BJ (cell line): ENCODE measurements at regions not wholly inside any gene's neighbourhood (a gene's known extent, or its start where the extent isn't known, plus 50 kb on each side); places are given as distances from the start of the nearest gene placed in this dataset.

Experiments
- CTCF ChIA-PET: fragments of 350-600 bp; formaldehyde crosslinking; extraction: SDS; loops from one replicate; lab custom pipeline; 2021; ENCODE audit warnings: antibody characterized with exemption, inconsistent platforms; lab: Yijun Ruan, JAX
- POLR2A ChIA-PET: fragments of 300-600 bp; sonication (Branson Sonifier 250); formaldehyde crosslinking; extraction: SDS; loops from one replicate; lab custom pipeline; 2021; ENCODE audit warnings: antibody characterized with exemption; lab: Charles Lee
- DNase-seq: peaks from one replicate; pipeline ENCODE4 v3.0.0-alpha.2; 2011; ENCODE audit warnings: low read depth
- H3K27me3 ChIP-seq: 2 replicates; pipeline ENCODE4 v1.6.0; 2011; ENCODE audit warnings: low read length; ENCODE audit not compliant: control insufficient read depth, insufficient read depth
- H3K36me3 ChIP-seq: 2 replicates; pipeline ENCODE4 v1.5.1; 2011; ENCODE audit warnings: low read length; ENCODE audit not compliant: control insufficient read depth, insufficient read depth
- H3K4me3 ChIP-seq: 2 replicates; pipeline ENCODE4 v1.5.1; 2011; ENCODE audit warnings: low read depth, mild to moderate bottlenecking, control low read depth, low read length
- CTCF ChIP-seq: IDR thresholded peaks from 2 replicates; pipeline ENCODE4 v1.5.1; 2011; ENCODE audit warnings: low read depth, mild to moderate bottlenecking, control low read depth, inconsistent platforms, low read length, moderate library complexity; ENCODE audit not compliant: insufficient read depth

GRCh38 chr20:7004801-7005200 is 237.3 kb downstream of the BMP2 start:
- DNase-seq, result no peak

GRCh38 chr20:7010527-7010926 is 243.0 kb downstream of the BMP2 start:
- ChIA-PET CTCF (no interaction called here), POLR2A (no interaction called here)
- Histone ChIP-seq H3K27me3 (no peaks in the 10 kb centered on the region), H3K4me3 (no peak overlapping the region), H3K36me3 (no peaks in the 10 kb centered on the region)
- no peak for DNase-seq
- no peak for TF ChIP-seq CTCF

More at GRCh38 chr20:7004801-7005200, 237.3 kb downstream of the BMP2 start:
- Histone ChIP-seq H3K36me3 (no peaks in the 10 kb centered on the region), H3K4me3 (no peak overlapping the region), H3K27me3 (no peaks in the 10 kb centered on the region)
- CTCF ChIA-PET, result no interaction called here
- POLR2A ChIA-PET, result no interaction called here
- TF ChIP-seq CTCF, result no peak

DNA sequence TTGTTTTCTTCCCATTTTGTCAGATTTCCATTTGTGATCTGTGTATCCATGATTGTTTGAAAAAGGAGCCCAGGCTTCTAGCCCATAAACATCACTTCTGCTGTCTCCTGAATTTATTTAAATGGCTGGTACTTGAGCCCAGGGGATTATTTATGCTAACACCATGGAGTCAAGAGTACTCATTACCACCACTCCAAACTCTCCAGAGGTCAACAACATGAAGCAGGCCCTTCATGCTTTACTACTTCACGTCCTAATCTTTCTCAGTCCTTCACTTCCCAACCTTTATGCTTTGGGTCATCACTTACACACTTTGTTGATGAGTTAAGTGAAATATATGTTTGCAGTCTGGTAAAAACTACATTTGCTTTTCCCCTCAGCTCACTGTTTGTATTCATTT is 247.8 kb downstream of the BMP2 start:
- H3K4me3 ChIP-seq, result no peak overlapping the region
- POLR2A ChIA-PET, result no interaction called here
- no peak for TF ChIP-seq CTCF
- CTCF ChIA-PET, result no interaction called here
- no peak for DNase-seq
- H3K27me3 ChIP-seq, result no peaks in the 10 kb centered on the region
- no peaks in the 10 kb centered on the region for H3K36me3 ChIP-seq

DNA sequence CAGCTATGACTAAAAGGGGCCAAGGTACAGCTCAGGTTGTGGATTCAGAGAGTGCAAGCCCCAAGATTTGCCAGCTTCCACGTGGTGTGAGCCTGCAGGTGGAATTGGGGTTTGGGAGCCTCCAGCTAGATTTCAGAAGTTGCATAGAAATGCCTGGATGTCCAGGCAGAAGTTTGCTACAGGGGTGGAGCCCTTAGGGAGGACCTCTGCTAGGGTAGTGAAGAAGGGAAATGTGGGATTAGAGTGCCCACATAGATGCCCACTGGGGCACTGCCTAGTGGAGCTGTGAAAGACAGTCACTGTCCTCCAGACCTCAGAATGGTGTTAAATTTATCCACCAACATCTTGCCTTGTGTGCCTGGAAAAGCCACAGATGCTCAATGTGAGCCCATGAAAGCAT is 255.1 kb downstream of the BMP2 start:
- no peaks in the 10 kb centered on the region for H3K27me3 ChIP-seq
- no peaks in the 10 kb centered on the region for H3K36me3 ChIP-seq
- ChIA-PET CTCF (interaction anchor here (0.6 kb wide), 1 partner anchor 27 kb away, joined by 3 read pairs; no protein-coding TSS in a partner anchor), POLR2A (no interaction called here)
- no peak overlapping the region for H3K4me3 ChIP-seq
- DNase-seq, result no peak
- no peak for TF ChIP-seq CTCF

- H3K36me3 ChIP-seq, result no peaks in the 10 kb centered on the region
- no peak for TF ChIP-seq CTCF
- H3K27me3 ChIP-seq, result no peaks in the 10 kb centered on the region
- no peak overlapping the region for H3K4me3 ChIP-seq
- POLR2A ChIA-PET, result no interaction called here
- CTCF ChIA-PET, result no interaction called here
- no peak for DNase-seq
Observed at GRCh38 chr20:7025635-7026034, 258.1 kb downstream of the BMP2 start.
